Left lung (tissue), 4 donors: ENCODE measurements at regions not wholly inside any gene's neighbourhood (a gene's known extent, or its start where the extent isn't known, plus 50 kb on each side); places are given as distances from the start of the nearest gene placed in this dataset.

Experiments used
- ATAC-seq: fragments of 200-7000 bp; cut with Tn5 transposase; one replicate; pipeline ENCODE4 v1.9.1; 2020; ENCODE audit warnings: moderate library complexity
- DNase-seq, 4 donors: peaks; one replicate each; pipeline ENCODE4 v3.0.0-alpha.2; 2013 to 2020
- H3K27ac ChIP-seq, 2 donors: fragments of 200-600 bp; sonication (generic) in 1 of 2; one replicate each; pipeline versions ENCODE4 v1.5.0 to v1.8.0; 2020 to 2021
- H3K27me3 ChIP-seq, 2 donors: fragments of 200-600 bp; sonication (generic) in 1 of 2; one replicate each; pipeline versions ENCODE4 v1.5.0 to v1.8.0; 2020 to 2021
- H3K36me3 ChIP-seq, 2 donors: fragments of 200-600 bp; sonication (generic) in 1 of 2; one replicate each; pipeline versions ENCODE4 v1.5.0 to v1.8.0; 2020 to 2021
- H3K4me1 ChIP-seq, 2 donors: fragments of 200-600 bp; one replicate each; pipeline ENCODE4 v1.8.0; 2021
- H3K4me3 ChIP-seq, 2 donors: fragments of 200-600 bp; sonication (generic) in 1 of 2; one replicate each; pipeline versions ENCODE4 v1.5.0 to v1.8.0; 2020 to 2021; ENCODE audit warnings: mild to moderate bottlenecking in 1 of 2
- H3K9me3 ChIP-seq, 2 donors: fragments of 200-600 bp; sonication (generic) in 1 of 2; one replicate each; pipeline versions ENCODE4 v1.5.0 to v1.8.0; 2020 to 2021
- intact Hi-C, 2 donors: fragments of 100-400 bp; cut with DNase I; formaldehyde crosslinking; loops; one replicate each; pipeline versions ENCODE4 v1.11.2 to v1.14.2; 2022
- TF ChIP-seq, protein P1 (sequence below), 2 donors: fragments of 200-600 bp; sonication (generic) in 1 of 2; IDR thresholded peaks; one replicate each; pipeline versions ENCODE4 v1.5.0 to v1.8.0; 2021; ENCODE audit warnings: antibody characterized with exemption in 2 of 2
- donor health status: DM: no; HTN: yes; CAD: no.
- donor health status: DM: no; HTN: no; CAD: no.

DNA sequence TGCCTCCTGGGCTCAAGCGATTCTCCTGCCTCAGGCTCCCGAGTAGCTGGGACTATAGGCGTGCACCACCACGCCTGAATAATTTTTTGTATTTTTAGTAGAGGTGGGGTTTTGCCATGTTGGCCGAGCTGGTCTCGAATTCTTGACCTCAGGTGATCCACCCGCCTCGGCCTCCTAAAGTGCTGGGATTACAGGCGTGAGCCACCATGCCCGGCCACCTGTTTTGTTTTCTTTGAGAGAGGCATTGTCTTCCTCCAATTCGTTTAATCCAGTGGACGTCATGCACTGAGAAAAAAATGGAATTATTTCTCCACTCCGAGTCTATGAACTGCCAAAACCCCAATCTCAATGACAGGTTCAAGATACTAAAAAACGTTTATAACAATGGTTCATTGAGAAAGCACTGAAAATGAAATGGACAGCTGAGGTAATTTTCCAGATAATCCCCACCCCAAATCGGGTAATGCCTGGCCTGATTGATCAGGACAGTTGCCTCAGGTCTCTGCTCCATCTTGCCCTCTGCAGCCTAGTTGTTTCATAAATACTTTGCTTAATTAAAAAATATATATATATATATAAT, 132.7 kb upstream of the PARP11 start:
- ATAC-seq (no peak), DNase-seq (no peak)
- no peaks in the 10 kb centered on the region for H3K9me3 ChIP-seq
- H3K27ac ChIP-seq = no peak overlapping the region
- no peaks in the 10 kb centered on the region for H3K4me1 ChIP-seq
- H3K4me3 ChIP-seq = no peak overlapping the region
- H3K36me3 ChIP-seq = no peaks in the 10 kb centered on the region
- TF ChIP-seq, protein P1, sequence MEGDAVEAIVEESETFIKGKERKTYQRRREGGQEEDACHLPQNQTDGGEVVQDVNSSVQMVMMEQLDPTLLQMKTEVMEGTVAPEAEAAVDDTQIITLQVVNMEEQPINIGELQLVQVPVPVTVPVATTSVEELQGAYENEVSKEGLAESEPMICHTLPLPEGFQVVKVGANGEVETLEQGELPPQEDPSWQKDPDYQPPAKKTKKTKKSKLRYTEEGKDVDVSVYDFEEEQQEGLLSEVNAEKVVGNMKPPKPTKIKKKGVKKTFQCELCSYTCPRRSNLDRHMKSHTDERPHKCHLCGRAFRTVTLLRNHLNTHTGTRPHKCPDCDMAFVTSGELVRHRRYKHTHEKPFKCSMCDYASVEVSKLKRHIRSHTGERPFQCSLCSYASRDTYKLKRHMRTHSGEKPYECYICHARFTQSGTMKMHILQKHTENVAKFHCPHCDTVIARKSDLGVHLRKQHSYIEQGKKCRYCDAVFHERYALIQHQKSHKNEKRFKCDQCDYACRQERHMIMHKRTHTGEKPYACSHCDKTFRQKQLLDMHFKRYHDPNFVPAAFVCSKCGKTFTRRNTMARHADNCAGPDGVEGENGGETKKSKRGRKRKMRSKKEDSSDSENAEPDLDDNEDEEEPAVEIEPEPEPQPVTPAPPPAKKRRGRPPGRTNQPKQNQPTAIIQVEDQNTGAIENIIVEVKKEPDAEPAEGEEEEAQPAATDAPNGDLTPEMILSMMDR (IDR thresholded peaks at IDR 0.05) = no peak
- intact Hi-C loops = no loop called here
- no peaks in the 10 kb centered on the region for H3K27me3 ChIP-seq

DNA sequence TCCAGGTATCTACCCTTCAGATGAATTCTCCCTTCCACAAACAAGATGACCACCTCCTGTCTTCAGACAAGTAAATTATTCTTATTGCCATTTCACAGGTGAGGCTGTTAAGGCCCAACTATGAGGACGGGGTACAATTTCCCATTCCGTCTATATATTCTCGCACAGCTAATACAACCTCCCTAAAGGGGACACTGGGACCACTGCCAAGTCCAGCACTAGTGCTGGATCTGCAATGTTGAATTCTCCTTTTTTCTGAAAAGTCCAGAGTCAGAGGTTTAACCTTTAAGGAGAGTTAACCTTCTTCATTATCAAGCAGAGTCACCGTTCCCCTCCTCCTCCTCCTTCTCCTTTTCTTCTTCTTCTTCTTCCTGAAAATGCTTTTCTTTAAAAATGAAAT, 130.4 kb upstream of the PARP11 start:
- TF ChIP-seq, protein P1 (IDR thresholded peaks at IDR 0.05) = no peak
- no peaks in the 10 kb centered on the region for H3K36me3 ChIP-seq
- DNase-seq = no peak
- no peaks in the 10 kb centered on the region for H3K9me3 ChIP-seq
- no peak for ATAC-seq
- intact Hi-C loops = no loop called here
- H3K4me1 ChIP-seq = no peaks in the 10 kb centered on the region
- H3K4me3 ChIP-seq = no peak overlapping the region
- H3K27ac ChIP-seq = no peak overlapping the region
- H3K27me3 ChIP-seq = no peaks in the 10 kb centered on the region

DNA sequence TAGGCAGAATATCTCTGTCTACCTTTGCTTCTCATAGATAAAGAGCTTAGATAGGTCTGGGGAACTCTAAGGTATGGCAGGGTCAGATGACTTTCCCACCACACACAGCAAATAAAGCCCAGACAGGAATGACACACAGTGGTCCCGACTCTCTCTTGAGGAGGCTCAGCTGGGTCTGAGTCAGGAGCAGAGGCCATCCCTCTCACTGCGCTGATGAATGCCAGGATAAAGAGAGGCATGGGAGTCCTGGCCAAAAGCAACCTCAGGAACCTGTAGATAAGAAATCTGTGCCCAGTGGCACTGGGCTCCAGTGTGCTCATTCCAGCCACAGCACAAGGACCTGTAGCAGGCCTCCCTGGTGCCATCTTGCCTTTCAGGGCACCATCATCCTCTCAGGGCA, 129.4 kb upstream of the PARP11 start:
- Histone ChIP-seq H3K9me3 (no peaks in the 10 kb centered on the region), H3K4me3 (no peak overlapping the region), H3K4me1 (no peaks in the 10 kb centered on the region), H3K27me3 (no peaks in the 10 kb centered on the region), H3K27ac (no peak overlapping the region), H3K36me3 (no peaks in the 10 kb centered on the region)
- no peak for DNase-seq
- ATAC-seq = no peak
- intact Hi-C loops = no loop called here
- TF ChIP-seq, protein P1 (IDR thresholded peaks at IDR 0.05) = no peak

DNA sequence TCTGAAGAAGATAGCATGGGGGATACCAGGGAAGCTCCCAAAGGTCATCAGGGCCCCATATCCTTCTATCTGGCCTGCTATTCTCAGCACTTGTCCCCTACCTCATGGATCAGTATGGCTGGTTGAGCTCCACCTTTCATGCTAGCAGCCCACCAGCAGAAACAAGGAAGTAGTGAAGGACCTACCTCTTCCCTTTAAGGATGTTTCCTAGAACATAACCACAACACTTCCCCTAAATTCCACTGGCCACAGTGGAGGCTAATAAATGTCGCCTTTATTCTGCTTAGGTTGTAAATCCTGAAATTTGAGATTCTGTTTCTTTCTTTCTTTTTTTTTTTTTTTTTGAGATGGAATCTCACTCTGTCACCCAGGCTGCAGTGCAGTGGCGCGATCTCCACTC, 128.6 kb upstream of the PARP11 start:
- DNase-seq = no peak
- Histone ChIP-seq H3K27me3 (no peaks in the 10 kb centered on the region), H3K9me3 (no peaks in the 10 kb centered on the region), H3K27ac (no peak overlapping the region), H3K36me3 (no peaks in the 10 kb centered on the region), H3K4me1 (no peaks in the 10 kb centered on the region), H3K4me3 (no peak overlapping the region)
- intact Hi-C loops = no loop called here
- TF ChIP-seq, protein P1 (IDR thresholded peaks at IDR 0.05) = no peak
- no peak for ATAC-seq

DNA sequence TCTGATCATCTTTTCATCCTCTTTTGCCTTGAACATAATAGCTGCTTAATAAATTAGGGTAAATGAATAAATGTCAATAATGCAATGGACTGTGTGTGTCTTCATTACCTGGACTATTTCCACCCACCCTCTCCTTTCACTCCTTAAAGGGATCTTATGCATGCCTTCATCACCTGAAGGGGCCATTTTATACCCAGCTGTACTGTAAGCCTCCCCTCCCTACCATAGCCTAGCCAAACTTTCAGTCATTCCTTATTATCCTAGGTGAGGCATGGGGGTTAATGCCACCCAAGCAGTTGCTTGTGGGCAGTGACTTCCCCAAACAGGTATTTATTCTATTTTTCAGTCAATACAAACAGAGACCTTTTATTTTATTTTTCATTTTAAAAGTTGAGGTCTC, 127.8 kb upstream of the PARP11 start:
- no peaks in the 10 kb centered on the region for H3K36me3 ChIP-seq
- H3K4me1 ChIP-seq = no peaks in the 10 kb centered on the region
- H3K4me3 ChIP-seq = no peak overlapping the region
- no peak overlapping the region for H3K27ac ChIP-seq
- DNase-seq = no peak
- intact Hi-C loops = no loop called here
- TF ChIP-seq, protein P1 (IDR thresholded peaks at IDR 0.05) = no peak
- no peaks in the 10 kb centered on the region for H3K27me3 ChIP-seq
- no peak for ATAC-seq
- H3K9me3 ChIP-seq = no peaks in the 10 kb centered on the region
